OCI-LY7 (cell line): ENCODE measurements at regions not wholly inside any gene's neighbourhood (a gene's known extent, or its start where the extent isn't known, plus 50 kb on each side); places are given as distances from the start of the nearest gene placed in this dataset.

Experiments used
- EZH2phosphoT487 ChIP-seq: fragments of 200-600 bp; sonication (generic); IDR thresholded peaks from 2 replicates; pipeline ENCODE4 v1.6.1; 2018; ENCODE audit warnings: low read depth, borderline replicate concordance, mild to moderate bottlenecking, mixed run types, antibody characterized with exemption, low read length, moderate library complexity, mixed read lengths
- TF ChIP-seq, protein P1 (sequence below): fragments of 200-600 bp; sonication (generic); conservative IDR thresholded peaks from 2 replicates; pipeline ENCODE4 v1.5.1; 2014; ENCODE audit warnings: mild to moderate bottlenecking, antibody characterized with exemption, low read length, moderate library complexity, mixed read lengths

GRCh38 chr2:100713106-100713505 is 106.8 kb upstream of the NPAS2 start:
- TF ChIP-seq, protein P1, sequence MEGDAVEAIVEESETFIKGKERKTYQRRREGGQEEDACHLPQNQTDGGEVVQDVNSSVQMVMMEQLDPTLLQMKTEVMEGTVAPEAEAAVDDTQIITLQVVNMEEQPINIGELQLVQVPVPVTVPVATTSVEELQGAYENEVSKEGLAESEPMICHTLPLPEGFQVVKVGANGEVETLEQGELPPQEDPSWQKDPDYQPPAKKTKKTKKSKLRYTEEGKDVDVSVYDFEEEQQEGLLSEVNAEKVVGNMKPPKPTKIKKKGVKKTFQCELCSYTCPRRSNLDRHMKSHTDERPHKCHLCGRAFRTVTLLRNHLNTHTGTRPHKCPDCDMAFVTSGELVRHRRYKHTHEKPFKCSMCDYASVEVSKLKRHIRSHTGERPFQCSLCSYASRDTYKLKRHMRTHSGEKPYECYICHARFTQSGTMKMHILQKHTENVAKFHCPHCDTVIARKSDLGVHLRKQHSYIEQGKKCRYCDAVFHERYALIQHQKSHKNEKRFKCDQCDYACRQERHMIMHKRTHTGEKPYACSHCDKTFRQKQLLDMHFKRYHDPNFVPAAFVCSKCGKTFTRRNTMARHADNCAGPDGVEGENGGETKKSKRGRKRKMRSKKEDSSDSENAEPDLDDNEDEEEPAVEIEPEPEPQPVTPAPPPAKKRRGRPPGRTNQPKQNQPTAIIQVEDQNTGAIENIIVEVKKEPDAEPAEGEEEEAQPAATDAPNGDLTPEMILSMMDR: no peak
- TF ChIP-seq EZH2phosphoT487: no peak
